Fibroblast of pulmonary artery (primary cell): ENCODE measurements at regions not wholly inside any gene's neighbourhood (a gene's known extent, or its start where the extent isn't known, plus 50 kb on each side); places are given as distances from the start of the nearest gene placed in this dataset.

ENCODE experiments used
- DNase-seq: peaks from one replicate; pipeline ENCODE4 v3.0.0-alpha.2; 2010; ENCODE audit warnings: low read depth
- H3K4me3 ChIP-seq: replicated peaks from 2 replicates; pipeline ENCODE4 v1.5.1; 2011; ENCODE audit warnings: low read depth, mild to moderate bottlenecking, control low read depth, low read length, moderate library complexity
- CTCF ChIP-seq: IDR thresholded peaks from 2 replicates; pipeline ENCODE4 v1.5.1; 2011; ENCODE audit warnings: mild to moderate bottlenecking, control low read depth, low read length, inconsistent platforms; ENCODE audit errors: missing control alignments

GRCh38 chr5:84568171-84568570, 183.5 kb upstream of the EDIL3 start:
- no peak overlapping the region for H3K4me3 ChIP-seq
- no peak for DNase-seq
- TF ChIP-seq CTCF: no peak

GRCh38 chr5:84565866-84566265, 181.2 kb upstream of the EDIL3 start:
- DNase-seq: no peak
- H3K4me3 ChIP-seq: no peak overlapping the region
- no peak for TF ChIP-seq CTCF

- no peak for TF ChIP-seq CTCF
- DNase-seq: peak; percentile 0
- no peak overlapping the region for H3K4me3 ChIP-seq
Observed at GRCh38 chr5:84564321-84565075, 179.8 kb upstream of the EDIL3 start.

- no peak overlapping the region for H3K4me3 ChIP-seq
- TF ChIP-seq CTCF: no peak
- no peak for DNase-seq
Observed at GRCh38 chr5:84550222-84550621, 165.5 kb upstream of the EDIL3 start.

DNA sequence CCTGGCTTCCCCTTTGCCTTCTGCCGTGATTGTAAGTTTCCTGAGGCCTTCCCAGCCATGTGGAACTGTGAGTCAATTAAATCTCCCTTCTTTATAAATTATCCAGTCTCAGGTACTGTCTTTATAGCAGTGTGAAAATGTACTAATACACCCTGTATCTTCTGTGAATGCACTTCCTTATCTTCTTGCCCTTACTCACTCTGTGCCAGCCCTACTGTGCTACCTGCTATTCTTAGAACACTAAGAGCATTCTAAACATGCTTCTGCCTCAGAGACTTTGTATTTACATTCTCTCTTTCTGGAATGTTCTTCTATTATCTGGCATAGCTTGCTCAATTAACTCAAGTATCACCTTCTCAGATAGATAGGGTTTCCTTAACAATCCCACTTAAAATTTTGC, 164.4 kb upstream of the EDIL3 start:
- DNase-seq: no peak
- TF ChIP-seq CTCF: no peak
- no peak overlapping the region for H3K4me3 ChIP-seq

DNA sequence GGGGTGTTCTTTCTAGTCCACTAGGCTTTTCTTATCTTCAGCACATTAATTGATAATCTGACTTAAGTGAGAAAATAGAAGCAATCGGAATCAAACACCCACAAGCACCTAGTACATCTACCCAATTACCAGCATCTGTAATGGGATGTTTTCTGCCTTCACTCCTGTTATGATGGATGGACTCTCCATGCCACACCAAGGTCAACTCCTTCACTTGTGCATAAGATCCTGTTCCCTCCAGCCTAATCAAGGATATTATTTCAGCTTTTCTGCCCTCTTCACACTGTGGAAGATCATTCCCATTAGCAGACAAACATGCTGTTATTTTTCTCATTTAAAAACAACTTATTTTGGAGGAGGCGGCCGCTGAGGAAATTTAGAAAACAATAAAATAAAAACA, 162.0 kb upstream of the EDIL3 start:
- TF ChIP-seq CTCF: no peak
- DNase-seq: no peak
- no peak overlapping the region for H3K4me3 ChIP-seq

DNA sequence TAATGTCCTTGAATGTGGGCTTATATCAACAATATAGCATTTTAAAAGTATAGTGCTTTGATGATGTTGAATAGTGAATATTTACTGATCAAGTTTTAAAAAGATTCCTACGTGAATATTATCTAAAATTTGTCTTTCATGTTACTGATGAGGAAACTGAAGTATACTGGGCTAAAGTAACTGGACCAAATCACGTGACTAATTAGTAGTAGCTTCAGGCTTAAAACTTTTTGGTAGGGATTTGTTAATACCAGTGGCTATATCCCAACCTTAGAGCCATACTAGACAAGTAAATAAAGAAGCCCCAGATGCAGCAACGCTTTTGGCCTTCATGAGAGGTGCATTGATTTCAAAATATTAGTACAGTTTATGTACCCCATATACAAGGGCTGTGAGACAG, 152.1 kb upstream of the EDIL3 start:
- DNase-seq: no peak
- no peak overlapping the region for H3K4me3 ChIP-seq
- TF ChIP-seq CTCF: no peak
